Fibroblast of lung (primary cell): ENCODE measurements at regions not wholly inside any gene's neighbourhood (a gene's known extent, or its start where the extent isn't known, plus 50 kb on each side); places are given as distances from the start of the nearest gene placed in this dataset.

ENCODE experiments used
- DNase-seq, 2 donors: peaks; one replicate each; pipeline versions ENCODE4 v3.0.0 to v3.0.0-alpha.2; 2010; ENCODE audit warnings: low read depth in 2 of 2
- H2AFZ ChIP-seq: 2 replicates; pipeline ENCODE4 v1.5.1; 2012; ENCODE audit warnings: low read length, control low read depth, inconsistent platforms
- H3K27ac ChIP-seq: 2 replicates; pipeline ENCODE4 v1.5.1; 2011; ENCODE audit warnings: low read length, control low read depth; ENCODE audit not compliant: insufficient read depth
- H3K27me3 ChIP-seq: 2 replicates; pipeline ENCODE4 v1.5.1; 2011; ENCODE audit warnings: mild to moderate bottlenecking, low read length; ENCODE audit not compliant: control insufficient read depth, insufficient read depth
- H3K36me3 ChIP-seq: 2 replicates; pipeline ENCODE4 v1.5.1; 2011; ENCODE audit warnings: low read length; ENCODE audit not compliant: control insufficient read depth, insufficient read depth
- H3K4me1 ChIP-seq: 2 replicates; pipeline ENCODE4 v1.5.1; 2011; ENCODE audit warnings: low read length; ENCODE audit not compliant: control insufficient read depth, insufficient read depth; ENCODE audit errors: extremely low read depth
- H3K4me2 ChIP-seq: 2 replicates; pipeline ENCODE4 v1.5.1; 2011; ENCODE audit warnings: low read length, control low read depth; ENCODE audit not compliant: insufficient read depth; ENCODE audit errors: extremely low read depth
- H3K4me3 ChIP-seq, 4 experiments: fragments of 200-600 bp in 1 of 4; sonication (generic) in 1 of 4; replicated peaks in 1 of 4; 2 replicates each; pipeline ENCODE4 v1.5.1; 2011 to 2016; ENCODE audit warnings: low read length in 4 of 4, low read depth in 3 of 4, mild to moderate bottlenecking in 3 of 4, control low read depth in 2 of 4, inconsistent platforms in 1 of 4, mixed read lengths in 1 of 4; ENCODE audit not compliant: insufficient read depth in 1 of 4; ENCODE audit errors: control extremely low read depth in 1 of 4
- H3K79me2 ChIP-seq: 2 replicates; pipeline ENCODE4 v1.5.1; 2012; ENCODE audit warnings: mild to moderate bottlenecking, low read length, inconsistent platforms; ENCODE audit not compliant: control insufficient read depth, insufficient read depth
- H3K9ac ChIP-seq: 2 replicates; pipeline ENCODE4 v1.5.1; 2011; ENCODE audit warnings: mild to moderate bottlenecking, low read length, control low read depth; ENCODE audit not compliant: insufficient read depth
- H3K9me3 ChIP-seq: 2 replicates; pipeline ENCODE4 v1.5.1; 2012; ENCODE audit warnings: low read depth, low read length; ENCODE audit not compliant: control insufficient read depth, insufficient read depth
- H4K20me1 ChIP-seq: 2 replicates; pipeline ENCODE4 v1.5.1; 2011; ENCODE audit warnings: low read length; ENCODE audit not compliant: control insufficient read depth, insufficient read depth; ENCODE audit errors: extremely low read depth
- CTCF ChIP-seq, 2 donors: IDR thresholded peaks in 1 of 2; conservative IDR thresholded peaks in 1 of 2; 1 replicate in 1 of 2; 2 replicates in 1 of 2; pipeline ENCODE4 v1.5.1; 2011 to 2012; ENCODE audit warnings: low read length in 2 of 2, control low read depth in 1 of 2, inconsistent platforms in 1 of 2, low read depth in 1 of 2, mild to moderate bottlenecking in 1 of 2
- EZH2 ChIP-seq: IDR thresholded peaks from 2 replicates; pipeline ENCODE4 v1.5.1; 2012; ENCODE audit warnings: low read length, control low read depth, mild to moderate bottlenecking; ENCODE audit errors: missing control alignments

GRCh38 chr11:45344028-45344427, 57.9 kb upstream of the SYT13 start:
- no peaks in the 10 kb centered on the region for H3K9me3 ChIP-seq
- no peaks in the 10 kb centered on the region for H3K4me1 ChIP-seq
- no peaks in the 10 kb centered on the region for H3K27me3 ChIP-seq
- DNase-seq: no peak
- H4K20me1 ChIP-seq: no peaks in the 10 kb centered on the region
- H3K27ac ChIP-seq: no peak overlapping the region
- H2AFZ ChIP-seq: no peak overlapping the region
- H3K9ac ChIP-seq: no peak overlapping the region
- TF ChIP-seq CTCF (conservative IDR thresholded peaks at IDR 0.05 in 1 of 2, IDR thresholded peaks at IDR 0.05 in 1 of 2; ENCODE audit: low read depth in 1 of 2, low read length in 2 of 2) (no peak), EZH2 (no peak)
- H3K36me3 ChIP-seq: no peaks in the 10 kb centered on the region
- no peaks in the 10 kb centered on the region for H3K79me2 ChIP-seq
- no peak overlapping the region for H3K4me3 ChIP-seq
- H3K4me2 ChIP-seq: no peak overlapping the region

- Histone ChIP-seq H3K36me3 (no peaks in the 10 kb centered on the region), H3K4me1 (no peaks in the 10 kb centered on the region), H2AFZ (no peak overlapping the region), H3K79me2 (no peaks in the 10 kb centered on the region), H3K4me2 (no peak overlapping the region), H3K27me3 (no peaks in the 10 kb centered on the region), H3K9me3 (no peaks in the 10 kb centered on the region), H3K9ac (no peak overlapping the region), H3K4me3 (no peak overlapping the region), H4K20me1 (no peaks in the 10 kb centered on the region), H3K27ac (no peak overlapping the region)
- no peak for TF ChIP-seq CTCF (conservative IDR thresholded peaks at IDR 0.05 in 1 of 2, IDR thresholded peaks at IDR 0.05 in 1 of 2; ENCODE audit: low read depth in 1 of 2, low read length in 2 of 2)
- no peak for DNase-seq
Measured at GRCh38 chr11:45343444-45343843, 57.3 kb upstream of the SYT13 start.

GRCh38 chr11:45341372-45341771, 55.2 kb upstream of the SYT13 start:
- Histone ChIP-seq H2AFZ (no peak overlapping the region), H3K79me2 (no peaks in the 10 kb centered on the region), H3K9ac (no peak overlapping the region), H3K9me3 (no peaks in the 10 kb centered on the region), H3K4me3 (no peak overlapping the region), H3K4me1 (no peaks in the 10 kb centered on the region), H3K27ac (no peak overlapping the region), H3K4me2 (no peak overlapping the region), H3K27me3 (no peaks in the 10 kb centered on the region), H4K20me1 (no peaks in the 10 kb centered on the region), H3K36me3 (no peaks in the 10 kb centered on the region)
- DNase-seq: no peak
- TF ChIP-seq EZH2 (no peak), CTCF (conservative IDR thresholded peaks at IDR 0.05 in 1 of 2, IDR thresholded peaks at IDR 0.05 in 1 of 2; ENCODE audit: low read depth in 1 of 2, low read length in 2 of 2) (no peak)
